Neural cell (in vitro differentiated cells): ENCODE measurements at regions not wholly inside any gene's neighbourhood (a gene's known extent, or its start where the extent isn't known, plus 50 kb on each side); places are given as distances from the start of the nearest gene placed in this dataset.
"Not testable (repeated sequence)": the region's sequence is repeated elsewhere in the genome, so short reads cannot be mapped to it uniquely, and the experiment has no call there.

ENCODE experiments used
- H2AFZ ChIP-seq: fragments of 200-600, 300-800 bp; sonication (generic), shearing (Covaris generic); 2 replicates; pipeline ENCODE4 v1.6.0; 2014; ENCODE audit warnings: low read depth, mild to moderate bottlenecking, antibody characterized with exemption, low read length, moderate library complexity
- H3F3A ChIP-seq: fragments of 200-600 bp; shearing (Covaris generic); 2 replicates; pipeline ENCODE4 v1.6.1; 2016; ENCODE audit warnings: mild to moderate bottlenecking, moderate library complexity, mixed read lengths, antibody characterized with exemption, low read length; ENCODE audit not compliant: insufficient read depth, poor library complexity, severe bottlenecking
- H3K27ac ChIP-seq: fragments of 200-600, 300-800 bp; sonication (generic), shearing (Covaris generic); 2 replicates; pipeline ENCODE4 v1.5.1; 2014; ENCODE audit warnings: mild to moderate bottlenecking, low read length, moderate library complexity
- H3K27me3 ChIP-seq: fragments of 300-800, 200-600 bp; sonication (generic), shearing (Covaris generic); 2 replicates; pipeline ENCODE4 v1.6.0; 2014; ENCODE audit warnings: mild to moderate bottlenecking, low read depth, low read length, moderate library complexity; ENCODE audit not compliant: insufficient read depth
- H3K36me3 ChIP-seq: fragments of 300-800, 200-600 bp; sonication (generic), shearing (Covaris generic); 2 replicates; pipeline ENCODE4 v1.5.1; 2014; ENCODE audit warnings: mild to moderate bottlenecking, antibody characterized with exemption, low read length, moderate library complexity; ENCODE audit not compliant: insufficient read depth
- H3K4me2 ChIP-seq: fragments of 300-800, 200-600 bp; sonication (generic), shearing (Covaris generic); 2 replicates; pipeline ENCODE4 v1.6.0; 2014; ENCODE audit warnings: mild to moderate bottlenecking, low read length
- H3K4me3 ChIP-seq: fragments of 300-800, 200-600 bp; sonication (generic), shearing (Covaris generic); 2 replicates; pipeline ENCODE4 v1.5.1; 2014; ENCODE audit warnings: mild to moderate bottlenecking, low read length, moderate library complexity
- H3K79me2 ChIP-seq: fragments of 200-600 bp; shearing (Covaris generic); replicated peaks from 2 replicates; pipeline ENCODE4 v1.6.0; 2014; ENCODE audit warnings: mild to moderate bottlenecking, low read length, moderate library complexity; ENCODE audit not compliant: insufficient read depth
- H3K9ac ChIP-seq: fragments of 300-800, 200-600 bp; sonication (generic), shearing (Covaris generic); 2 replicates; pipeline ENCODE4 v1.6.1; 2016; ENCODE audit warnings: mild to moderate bottlenecking, low read length, mixed read lengths
- H3K9me2 ChIP-seq: fragments of 200-600 bp; shearing (Covaris generic); 2 replicates; pipeline ENCODE4 v1.6.1; 2016; ENCODE audit warnings: mild to moderate bottlenecking, low read length, mixed read lengths; ENCODE audit not compliant: insufficient read depth
- H3K9me3 ChIP-seq: fragments of 200-600, 300-800 bp; sonication (generic), shearing (Covaris generic); 2 replicates; pipeline ENCODE4 v1.6.1; 2016; ENCODE audit warnings: mild to moderate bottlenecking, mixed run types, low read length, moderate library complexity, mixed read lengths
- H4K20me1 ChIP-seq: fragments of 200-600 bp; shearing (Covaris generic); 2 replicates; pipeline ENCODE4 v1.6.1; 2016; ENCODE audit warnings: mild to moderate bottlenecking, mixed run types; ENCODE audit not compliant: insufficient read depth
- EP300 ChIP-seq: fragments of 450-650 bp; conservative IDR thresholded peaks from 2 replicates; pipeline ENCODE4 v1.6.1; 2014; ENCODE audit warnings: antibody characterized with exemption, mild to moderate bottlenecking, moderate library complexity; ENCODE audit not compliant: poor library complexity, severe bottlenecking
- EZH2 ChIP-seq: fragments of 200-600, 300-800 bp; shearing (Covaris generic), sonication (generic); IDR thresholded peaks from 2 replicates; pipeline ENCODE4 v1.6.1; 2014; ENCODE audit warnings: antibody characterized with exemption, low read length, borderline replicate concordance, mild to moderate bottlenecking; ENCODE audit not compliant: insufficient read depth, poor library complexity, severe bottlenecking
- MXI1 ChIP-seq: fragments of 450-650 bp; conservative IDR thresholded peaks from 2 replicates; pipeline ENCODE4 v1.6.1; 2014; ENCODE audit warnings: antibody characterized with exemption, mild to moderate bottlenecking; ENCODE audit not compliant: poor library complexity, severe bottlenecking
- POLR2AphosphoS5 ChIP-seq: IDR thresholded peaks from 2 replicates; pipeline ENCODE4 v1.6.1; 2012
- RAD21 ChIP-seq: fragments of 450-650 bp; conservative IDR thresholded peaks from 2 replicates; pipeline ENCODE4 v1.6.1; 2014; ENCODE audit warnings: antibody characterized with exemption, mild to moderate bottlenecking, moderate library complexity
- SMC3 ChIP-seq: fragments of 450-650 bp; conservative IDR thresholded peaks from 2 replicates; pipeline ENCODE4 v1.6.1; 2014; ENCODE audit warnings: antibody characterized with exemption, mild to moderate bottlenecking, moderate library complexity; ENCODE audit not compliant: poor library complexity
- TAF1 ChIP-seq: IDR thresholded peaks from 2 replicates; pipeline ENCODE4 v1.6.1; 2012; ENCODE audit warnings: low read depth
- TF ChIP-seq, protein P1 (sequence below): IDR thresholded peaks from 2 replicates; pipeline ENCODE4 v1.6.1; 2012; ENCODE audit warnings: borderline replicate concordance
- TF ChIP-seq, protein P2 (sequence below): fragments of 450-650 bp; IDR thresholded peaks from 2 replicates; pipeline ENCODE4 v1.5.1; 2014; ENCODE audit warnings: antibody characterized with exemption, mild to moderate bottlenecking, moderate library complexity; ENCODE audit not compliant: poor library complexity, severe bottlenecking

- Histone ChIP-seq H3K27ac (no peak overlapping the region), H3K9me3 (peaks cover 3% of the 10 kb centered on the region), H3K36me3 (no peaks in the 10 kb centered on the region), H3K9ac (no peak overlapping the region), H3K4me3 (no peak overlapping the region), H3K79me2 (no peaks in the 10 kb centered on the region), H2AFZ (no peak overlapping the region), H4K20me1 (no peaks in the 10 kb centered on the region), H3K9me2 (no peaks in the 10 kb centered on the region), H3K27me3 (no peaks in the 10 kb centered on the region), H3K4me2 (no peak overlapping the region), H3F3A (no peaks in the 10 kb centered on the region)
- TF ChIP-seq, protein P1, sequence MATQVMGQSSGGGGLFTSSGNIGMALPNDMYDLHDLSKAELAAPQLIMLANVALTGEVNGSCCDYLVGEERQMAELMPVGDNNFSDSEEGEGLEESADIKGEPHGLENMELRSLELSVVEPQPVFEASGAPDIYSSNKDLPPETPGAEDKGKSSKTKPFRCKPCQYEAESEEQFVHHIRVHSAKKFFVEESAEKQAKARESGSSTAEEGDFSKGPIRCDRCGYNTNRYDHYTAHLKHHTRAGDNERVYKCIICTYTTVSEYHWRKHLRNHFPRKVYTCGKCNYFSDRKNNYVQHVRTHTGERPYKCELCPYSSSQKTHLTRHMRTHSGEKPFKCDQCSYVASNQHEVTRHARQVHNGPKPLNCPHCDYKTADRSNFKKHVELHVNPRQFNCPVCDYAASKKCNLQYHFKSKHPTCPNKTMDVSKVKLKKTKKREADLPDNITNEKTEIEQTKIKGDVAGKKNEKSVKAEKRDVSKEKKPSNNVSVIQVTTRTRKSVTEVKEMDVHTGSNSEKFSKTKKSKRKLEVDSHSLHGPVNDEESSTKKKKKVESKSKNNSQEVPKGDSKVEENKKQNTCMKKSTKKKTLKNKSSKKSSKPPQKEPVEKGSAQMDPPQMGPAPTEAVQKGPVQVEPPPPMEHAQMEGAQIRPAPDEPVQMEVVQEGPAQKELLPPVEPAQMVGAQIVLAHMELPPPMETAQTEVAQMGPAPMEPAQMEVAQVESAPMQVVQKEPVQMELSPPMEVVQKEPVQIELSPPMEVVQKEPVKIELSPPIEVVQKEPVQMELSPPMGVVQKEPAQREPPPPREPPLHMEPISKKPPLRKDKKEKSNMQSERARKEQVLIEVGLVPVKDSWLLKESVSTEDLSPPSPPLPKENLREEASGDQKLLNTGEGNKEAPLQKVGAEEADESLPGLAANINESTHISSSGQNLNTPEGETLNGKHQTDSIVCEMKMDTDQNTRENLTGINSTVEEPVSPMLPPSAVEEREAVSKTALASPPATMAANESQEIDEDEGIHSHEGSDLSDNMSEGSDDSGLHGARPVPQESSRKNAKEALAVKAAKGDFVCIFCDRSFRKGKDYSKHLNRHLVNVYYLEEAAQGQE, result no peak
- no peak for TF ChIP-seq SMC3
- no peak for TF ChIP-seq TAF1
- no peak for TF ChIP-seq MXI1
- TF ChIP-seq, protein P2, sequence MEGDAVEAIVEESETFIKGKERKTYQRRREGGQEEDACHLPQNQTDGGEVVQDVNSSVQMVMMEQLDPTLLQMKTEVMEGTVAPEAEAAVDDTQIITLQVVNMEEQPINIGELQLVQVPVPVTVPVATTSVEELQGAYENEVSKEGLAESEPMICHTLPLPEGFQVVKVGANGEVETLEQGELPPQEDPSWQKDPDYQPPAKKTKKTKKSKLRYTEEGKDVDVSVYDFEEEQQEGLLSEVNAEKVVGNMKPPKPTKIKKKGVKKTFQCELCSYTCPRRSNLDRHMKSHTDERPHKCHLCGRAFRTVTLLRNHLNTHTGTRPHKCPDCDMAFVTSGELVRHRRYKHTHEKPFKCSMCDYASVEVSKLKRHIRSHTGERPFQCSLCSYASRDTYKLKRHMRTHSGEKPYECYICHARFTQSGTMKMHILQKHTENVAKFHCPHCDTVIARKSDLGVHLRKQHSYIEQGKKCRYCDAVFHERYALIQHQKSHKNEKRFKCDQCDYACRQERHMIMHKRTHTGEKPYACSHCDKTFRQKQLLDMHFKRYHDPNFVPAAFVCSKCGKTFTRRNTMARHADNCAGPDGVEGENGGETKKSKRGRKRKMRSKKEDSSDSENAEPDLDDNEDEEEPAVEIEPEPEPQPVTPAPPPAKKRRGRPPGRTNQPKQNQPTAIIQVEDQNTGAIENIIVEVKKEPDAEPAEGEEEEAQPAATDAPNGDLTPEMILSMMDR, result no peak
- TF ChIP-seq EZH2, result no peak
- no peak for TF ChIP-seq EP300
- no peak for TF ChIP-seq RAD21
- TF ChIP-seq POLR2AphosphoS5, result no peak
Measured at GRCh38 chr5:128858995-128859394, 106.3 kb upstream of the SLC27A6 start.

DNA sequence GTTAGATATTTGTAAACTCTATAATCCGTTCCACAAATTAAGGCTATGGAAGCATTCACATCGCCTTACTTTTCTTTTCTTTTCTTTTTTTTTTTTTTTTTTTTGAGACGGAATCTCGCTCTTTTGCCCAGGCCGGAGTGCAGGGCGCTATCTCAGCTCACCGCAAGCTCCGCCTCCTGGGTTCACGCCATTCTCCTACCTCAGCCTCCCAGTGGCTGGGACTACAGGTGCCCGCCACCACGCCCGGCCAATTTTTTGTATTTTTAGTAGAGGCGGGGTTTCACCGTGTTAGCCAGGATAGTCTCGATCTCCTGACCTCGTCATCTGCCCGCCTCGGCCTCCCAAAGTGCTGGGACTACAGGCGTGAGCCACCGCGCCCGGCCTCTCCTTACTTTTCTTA lies 104.1 kb upstream of the SLC27A6 start:
- H3K27ac ChIP-seq, H3K4me3 ChIP-seq, H3K36me3 ChIP-seq, H3K9me3 ChIP-seq, H3K4me2 ChIP-seq, H4K20me1 ChIP-seq, H3F3A ChIP-seq, H3K79me2 ChIP-seq, H2AFZ ChIP-seq, H3K9me2 ChIP-seq, H3K27me3 ChIP-seq, H3K9ac ChIP-seq: not testable (repeated sequence)

DNA sequence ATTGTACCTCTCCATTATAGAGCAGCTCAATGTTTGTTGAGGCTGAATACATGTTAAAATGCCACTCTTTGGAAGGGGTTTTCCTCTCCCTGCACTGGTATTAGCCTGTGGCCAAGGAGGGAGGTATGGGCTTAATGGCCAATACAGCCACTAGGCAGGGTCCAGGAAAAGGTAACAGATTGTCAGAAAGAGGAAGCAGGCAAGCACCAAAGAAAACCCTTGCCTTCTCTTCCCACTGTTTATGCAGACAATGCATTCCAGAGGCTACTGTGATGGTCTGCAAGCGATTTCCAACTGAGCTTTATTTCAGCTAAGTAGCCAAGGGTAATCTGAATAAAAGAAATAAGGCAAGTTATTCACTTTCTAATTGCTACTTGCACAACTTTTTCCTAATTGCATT lies 95.3 kb upstream of the SLC27A6 start:
- Histone ChIP-seq H3K9me2 (no peaks in the 10 kb centered on the region), H3K27ac (no peak overlapping the region), H3K4me2 (no peak overlapping the region), H4K20me1 (no peaks in the 10 kb centered on the region), H3K79me2 (no peaks in the 10 kb centered on the region), H3K4me3 (no peak overlapping the region), H3F3A (no peaks in the 10 kb centered on the region), H3K9me3 (no peaks in the 10 kb centered on the region), H3K36me3 (no peaks in the 10 kb centered on the region), H2AFZ (no peak overlapping the region), H3K27me3 (no peaks in the 10 kb centered on the region), H3K9ac (no peak overlapping the region)
- TF ChIP-seq, protein P1, result no peak
- TF ChIP-seq RAD21 (no peak), POLR2AphosphoS5 (no peak), EZH2 (no peak), MXI1 (no peak), EP300 (no peak), SMC3 (no peak), TAF1 (no peak)
- TF ChIP-seq, protein P2, result no peak
